Heart left ventricle (tissue), 16 donors: ENCODE measurements at regions not wholly inside any gene's neighbourhood (a gene's known extent, or its start where the extent isn't known, plus 50 kb on each side); places are given as distances from the start of the nearest gene placed in this dataset.

Experiments
- ATAC-seq, 4 donors: fragments of 200-7000 bp; cut with Tn5 transposase; one replicate each; pipeline ENCODE4 v1.9.1; 2020 to 2022; ENCODE audit warnings: moderate library complexity in 4 of 4, mild to moderate bottlenecking in 3 of 4, moderate number of reproducible peaks in 1 of 4
- DNase-seq, 5 donors: peaks; one replicate each; pipeline ENCODE4 v3.0.0-alpha.2; 2020
- H3K27ac ChIP-seq, 12 donors: fragments of 200-600 bp; sonication (generic) in 4 of 12; one replicate each; pipeline versions ENCODE4 v1.5.0 to v1.8.0; 2016 to 2022; ENCODE audit warnings: mild to moderate bottlenecking in 2 of 12
- H3K27me3 ChIP-seq, 9 donors: fragments of 200-600 bp; sonication (generic) in 2 of 9; one replicate each; pipeline versions ENCODE4 v1.5.1 to v1.8.0; 2016 to 2022; ENCODE audit warnings: mild to moderate bottlenecking in 3 of 9
- H3K36me3 ChIP-seq, 9 donors: fragments of 200-600 bp; sonication (generic) in 2 of 9; one replicate each; pipeline versions ENCODE4 v1.5.0 to v1.8.0; 2018 to 2022; ENCODE audit warnings: mild to moderate bottlenecking in 2 of 9
- H3K4me1 ChIP-seq, 12 donors: fragments of 200-600 bp; sonication (generic) in 4 of 12; one replicate each; pipeline versions ENCODE4 v1.5.0 to v1.8.0; 2016 to 2022; ENCODE audit warnings: mild to moderate bottlenecking in 3 of 12
- H3K4me3 ChIP-seq, 12 donors: fragments of 200-600 bp; sonication (generic) in 4 of 12; one replicate each; pipeline versions ENCODE4 v1.5.0 to v1.8.0; 2017 to 2022; ENCODE audit warnings: mild to moderate bottlenecking in 9 of 12, moderate library complexity in 4 of 12
- H3K9me3 ChIP-seq, 12 donors: fragments of 200-600 bp; sonication (generic) in 4 of 12; one replicate each; pipeline versions ENCODE4 v1.5.0 to v1.8.0; 2016 to 2022; ENCODE audit warnings: mild to moderate bottlenecking in 1 of 12
- POLR2A ChIP-seq, 2 donors: fragments of 450-650 bp; IDR thresholded peaks; one replicate each; pipeline ENCODE4 v1.6.1; 2017; ENCODE audit warnings: antibody characterized with exemption in 2 of 2, mild to moderate bottlenecking in 2 of 2, moderate library complexity in 2 of 2
- WGBS, 4 donors: extraction: QIAGEN DNeasy Blood & Tissue Kit in 2 of 4; methylation state at CpG; one replicate each; pipeline versions ENCODE4 v1.1.5 to v1.1.7; 2013 to 2018; 5-methylcytosine and 5-hydroxymethylcytosine counted together
- intact Hi-C, 10 donors: fragments of 100-400 bp; cut with DNase I; formaldehyde crosslinking; loops; one replicate each; pipeline versions ENCODE4 v1.11.1 to v1.14.2; 2022
- TF ChIP-seq, protein P1 (sequence below), 12 donors: fragments of 200-600 bp; sonication (generic) in 4 of 12; IDR thresholded peaks; one replicate each; pipeline versions ENCODE4 v1.5.0 to v1.8.0; 2018 to 2022; ENCODE audit warnings: antibody characterized with exemption in 12 of 12, mild to moderate bottlenecking in 5 of 12
- donor health status: ischemic (EF 13 %, LVEDD 7.1; RV severe dilation, severe dysfunction).
- donor health status: healthy with polysubstance abuse.
- donor health status: DM: no; HTN: yes; CAD: no.
- donor health status: DM: no; HTN: no; CAD: no.
- donor health status: ischemic (EF 25% LVEDD 6.9; RV normal size, moderate dysfunction).
- donor health status: ischemic (EF 25% LVEDD 5.7; RV mildly dilated, moderate dysfunction).
- donor health status: healthy.
- donor health status: DM: yes; HTN: yes; CAD: no.
- donor health status: ischemic (EF 35%, LVEDD 5.7; RV mildly dilated, moderate dysfunction).
- donor health status: nonischemic (EF 11% LVEDD 7.7; RV severe dilation, severe dysfunction).
- donor health status: DM: yes; HTN: yes; CAD: no.
- donor health status: PGD.
- donor health status: ischemic (EF 29% LVEDD 5.4; RV normal size, mild dysfunction).
- donor health status: nonischemic (EF 23%, LVEDD 6.1; RV moderate dilation, normal function).

GRCh38 chr13:26923824-26924605 is 163.4 kb upstream of the GPR12 start:
- intact Hi-C loops: loop anchor here in 1 of 10 donors (10.0 kb wide), 1 partner anchor 439 kb away; no protein-coding TSS in a partner anchor
- DNase-seq: peak in 2 of 5 donors; percentile 32 to 41
- Histone ChIP-seq H3K36me3 (no peaks in the 10 kb centered on the region), H3K4me3 (no peak overlapping the region), H3K4me1 (peaks cover 0 to 14% (median 6%) of the 10 kb centered on the region in 12 donors), H3K27ac (no peak overlapping the region), H3K27me3 (peaks cover 0 to 17% (median 0%) of the 10 kb centered on the region in 9 donors), H3K9me3 (no peaks in the 10 kb centered on the region)
- peak in 3 of 4 donors; percentile 45 to 80 (median 53) for ATAC-seq
- 9 to 17% (median 10%) methylated on average over 7 of the region's 7 CpGs for WGBS, 4 donors
- TF ChIP-seq POLR2A (IDR thresholded peaks at IDR 0.05): no peak
- TF ChIP-seq, protein P1, sequence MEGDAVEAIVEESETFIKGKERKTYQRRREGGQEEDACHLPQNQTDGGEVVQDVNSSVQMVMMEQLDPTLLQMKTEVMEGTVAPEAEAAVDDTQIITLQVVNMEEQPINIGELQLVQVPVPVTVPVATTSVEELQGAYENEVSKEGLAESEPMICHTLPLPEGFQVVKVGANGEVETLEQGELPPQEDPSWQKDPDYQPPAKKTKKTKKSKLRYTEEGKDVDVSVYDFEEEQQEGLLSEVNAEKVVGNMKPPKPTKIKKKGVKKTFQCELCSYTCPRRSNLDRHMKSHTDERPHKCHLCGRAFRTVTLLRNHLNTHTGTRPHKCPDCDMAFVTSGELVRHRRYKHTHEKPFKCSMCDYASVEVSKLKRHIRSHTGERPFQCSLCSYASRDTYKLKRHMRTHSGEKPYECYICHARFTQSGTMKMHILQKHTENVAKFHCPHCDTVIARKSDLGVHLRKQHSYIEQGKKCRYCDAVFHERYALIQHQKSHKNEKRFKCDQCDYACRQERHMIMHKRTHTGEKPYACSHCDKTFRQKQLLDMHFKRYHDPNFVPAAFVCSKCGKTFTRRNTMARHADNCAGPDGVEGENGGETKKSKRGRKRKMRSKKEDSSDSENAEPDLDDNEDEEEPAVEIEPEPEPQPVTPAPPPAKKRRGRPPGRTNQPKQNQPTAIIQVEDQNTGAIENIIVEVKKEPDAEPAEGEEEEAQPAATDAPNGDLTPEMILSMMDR (IDR thresholded peaks at IDR 0.05): no peak

DNA sequence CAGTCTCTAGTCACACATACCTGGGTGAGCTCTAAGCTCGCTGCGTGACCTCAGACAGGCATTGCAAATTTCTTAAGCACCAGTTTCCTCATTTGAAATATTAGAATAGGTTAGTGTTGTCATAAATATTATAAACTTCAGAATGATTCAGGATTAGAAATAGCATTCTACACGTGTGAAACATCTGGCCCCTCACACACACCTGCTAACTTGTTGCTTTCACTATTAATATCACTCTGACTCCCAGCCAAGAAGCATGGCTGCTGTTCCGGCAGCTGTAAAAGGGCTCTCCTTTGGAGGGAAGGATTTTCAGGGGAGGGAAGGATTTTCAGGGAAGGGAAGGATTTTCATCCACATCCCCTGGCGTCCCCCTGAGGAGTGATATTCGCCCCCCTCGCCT is 161.3 kb upstream of the GPR12 start:
- Histone ChIP-seq H3K4me3 (no peak overlapping the region), H3K4me1 (peaks cover 0 to 14% (median 6%) of the 10 kb centered on the region in 12 donors), H3K9me3 (no peaks in the 10 kb centered on the region), H3K27me3 (peaks cover 0 to 17% (median 0%) of the 10 kb centered on the region in 9 donors), H3K36me3 (no peaks in the 10 kb centered on the region), H3K27ac (no peak overlapping the region)
- ATAC-seq: no peak
- intact Hi-C loops: loop anchor here in 1 of 10 donors (10.0 kb wide), 1 partner anchor 437 kb away; no protein-coding TSS in a partner anchor
- WGBS, 4 donors: 55 to 80% (median 63%) methylated on average over 6 to 7 of the region's 7 CpGs
- TF ChIP-seq, protein P1 (IDR thresholded peaks at IDR 0.05): no peak
- TF ChIP-seq POLR2A (IDR thresholded peaks at IDR 0.05): no peak
- no peak for DNase-seq

GRCh38 chr13:26920614-26921355 is 160.2 kb upstream of the GPR12 start:
- Histone ChIP-seq H3K27me3 (peaks cover 0 to 17% (median 0%) of the 10 kb centered on the region in 9 donors), H3K9me3 (no peaks in the 10 kb centered on the region), H3K4me1 (peaks cover 0 to 14% (median 6%) of the 10 kb centered on the region in 12 donors), H3K36me3 (no peaks in the 10 kb centered on the region), H3K4me3 (no peak overlapping the region), H3K27ac (no peak overlapping the region)
- no peak for DNase-seq
- intact Hi-C loops: loop anchor here in 1 of 10 donors (10.0 kb wide), 1 partner anchor 436 kb away; no protein-coding TSS in a partner anchor
- no peak for TF ChIP-seq POLR2A (IDR thresholded peaks at IDR 0.05)
- TF ChIP-seq, protein P1 (IDR thresholded peaks at IDR 0.05): no peak
- 88 to 92% (median 90%) methylated on average over 11 to 14 of the region's 14 CpGs for WGBS, 4 donors
- no peak for ATAC-seq

- Histone ChIP-seq H3K36me3 (no peaks in the 10 kb centered on the region), H3K27ac (no peak overlapping the region), H3K4me3 (no peak overlapping the region), H3K4me1 (peaks cover 0 to 14% (median 6%) of the 10 kb centered on the region in 12 donors), H3K9me3 (no peaks in the 10 kb centered on the region), H3K27me3 (peaks cover 0 to 9% (median 0%) of the 10 kb centered on the region in 9 donors)
- whole genome bisulfite sequencing, 4 donors: 64 to 80% (median 74%) methylated on average over 1 to 2 of the region's 2 CpGs
- ATAC-seq (no peak), DNase-seq (no peak)
- intact Hi-C loops: loop anchor here in 1 of 10 donors (10.0 kb wide), 1 partner anchor 435 kb away; no protein-coding TSS in a partner anchor
- TF ChIP-seq, protein P1 (IDR thresholded peaks at IDR 0.05): no peak
- TF ChIP-seq POLR2A (IDR thresholded peaks at IDR 0.05): no peak
Measured at GRCh38 chr13:26919732-26920131, 159.1 kb upstream of the GPR12 start.
